HL-60 (cell line): ENCODE measurements at regions not wholly inside any gene's neighbourhood (a gene's known extent, or its start where the extent isn't known, plus 50 kb on each side); places are given as distances from the start of the nearest gene placed in this dataset.
A peak's percentile ranks its signal among the peaks of the same experiment; 100 is the strongest.

Experiments
- DNase-seq, 2 experiments: peaks; one replicate each; pipeline ENCODE4 v3.0.0-alpha.2; 2010 to 2020; ENCODE audit warnings: low read depth in 1 of 2, low spot score in 1 of 2
- H3K27ac ChIP-seq: fragments of 250-450 bp; sonication (Bioruptor Pico); replicated peaks from 2 replicates; pipeline ENCODE4 v1.5.1; 2020; ENCODE audit warnings: mild to moderate bottlenecking, moderate library complexity
- H3K27me3 ChIP-seq: fragments of 250-450 bp; sonication (Bioruptor Pico); 2 replicates; pipeline ENCODE4 v1.5.1; 2021; ENCODE audit warnings: mild to moderate bottlenecking, moderate library complexity; ENCODE audit not compliant: insufficient read depth, poor library complexity, severe bottlenecking
- H3K4me3 ChIP-seq: replicated peaks from 2 replicates; pipeline ENCODE4 v1.5.1; 2011; ENCODE audit warnings: mild to moderate bottlenecking, control low read depth, low read length; ENCODE audit not compliant: insufficient read depth
- GABPA ChIP-seq: IDR thresholded peaks from 2 replicates; pipeline ENCODE4 v1.6.1; 2012; ENCODE audit warnings: low read depth
- POLR2AphosphoS5 ChIP-seq: IDR thresholded peaks from 2 replicates; pipeline ENCODE4 v1.6.1; 2012; ENCODE audit warnings: low read depth
- SPI1 ChIP-seq: IDR thresholded peaks from 2 replicates; pipeline ENCODE4 v1.6.1; 2012; ENCODE audit warnings: low read depth, mild to moderate bottlenecking, borderline replicate concordance
- TF ChIP-seq, protein P1 (sequence below): IDR thresholded peaks from 2 replicates; pipeline ENCODE4 v1.6.1; 2012; ENCODE audit warnings: low read depth; ENCODE audit not compliant: insufficient replicate concordance
- TF ChIP-seq, protein P2 (sequence below): IDR thresholded peaks from one replicate; pipeline ENCODE4 v1.5.1; 2011; ENCODE audit warnings: low read length, control low read depth, inconsistent platforms; ENCODE audit not compliant: insufficient read depth

GRCh38 chr7:106417273-106417902 is 132.6 kb upstream of the NAMPT start:
- no peak overlapping the region for H3K4me3 ChIP-seq
- TF ChIP-seq SPI1 = no peak
- TF ChIP-seq, protein P1, sequence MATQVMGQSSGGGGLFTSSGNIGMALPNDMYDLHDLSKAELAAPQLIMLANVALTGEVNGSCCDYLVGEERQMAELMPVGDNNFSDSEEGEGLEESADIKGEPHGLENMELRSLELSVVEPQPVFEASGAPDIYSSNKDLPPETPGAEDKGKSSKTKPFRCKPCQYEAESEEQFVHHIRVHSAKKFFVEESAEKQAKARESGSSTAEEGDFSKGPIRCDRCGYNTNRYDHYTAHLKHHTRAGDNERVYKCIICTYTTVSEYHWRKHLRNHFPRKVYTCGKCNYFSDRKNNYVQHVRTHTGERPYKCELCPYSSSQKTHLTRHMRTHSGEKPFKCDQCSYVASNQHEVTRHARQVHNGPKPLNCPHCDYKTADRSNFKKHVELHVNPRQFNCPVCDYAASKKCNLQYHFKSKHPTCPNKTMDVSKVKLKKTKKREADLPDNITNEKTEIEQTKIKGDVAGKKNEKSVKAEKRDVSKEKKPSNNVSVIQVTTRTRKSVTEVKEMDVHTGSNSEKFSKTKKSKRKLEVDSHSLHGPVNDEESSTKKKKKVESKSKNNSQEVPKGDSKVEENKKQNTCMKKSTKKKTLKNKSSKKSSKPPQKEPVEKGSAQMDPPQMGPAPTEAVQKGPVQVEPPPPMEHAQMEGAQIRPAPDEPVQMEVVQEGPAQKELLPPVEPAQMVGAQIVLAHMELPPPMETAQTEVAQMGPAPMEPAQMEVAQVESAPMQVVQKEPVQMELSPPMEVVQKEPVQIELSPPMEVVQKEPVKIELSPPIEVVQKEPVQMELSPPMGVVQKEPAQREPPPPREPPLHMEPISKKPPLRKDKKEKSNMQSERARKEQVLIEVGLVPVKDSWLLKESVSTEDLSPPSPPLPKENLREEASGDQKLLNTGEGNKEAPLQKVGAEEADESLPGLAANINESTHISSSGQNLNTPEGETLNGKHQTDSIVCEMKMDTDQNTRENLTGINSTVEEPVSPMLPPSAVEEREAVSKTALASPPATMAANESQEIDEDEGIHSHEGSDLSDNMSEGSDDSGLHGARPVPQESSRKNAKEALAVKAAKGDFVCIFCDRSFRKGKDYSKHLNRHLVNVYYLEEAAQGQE = no peak
- TF ChIP-seq, protein P2, sequence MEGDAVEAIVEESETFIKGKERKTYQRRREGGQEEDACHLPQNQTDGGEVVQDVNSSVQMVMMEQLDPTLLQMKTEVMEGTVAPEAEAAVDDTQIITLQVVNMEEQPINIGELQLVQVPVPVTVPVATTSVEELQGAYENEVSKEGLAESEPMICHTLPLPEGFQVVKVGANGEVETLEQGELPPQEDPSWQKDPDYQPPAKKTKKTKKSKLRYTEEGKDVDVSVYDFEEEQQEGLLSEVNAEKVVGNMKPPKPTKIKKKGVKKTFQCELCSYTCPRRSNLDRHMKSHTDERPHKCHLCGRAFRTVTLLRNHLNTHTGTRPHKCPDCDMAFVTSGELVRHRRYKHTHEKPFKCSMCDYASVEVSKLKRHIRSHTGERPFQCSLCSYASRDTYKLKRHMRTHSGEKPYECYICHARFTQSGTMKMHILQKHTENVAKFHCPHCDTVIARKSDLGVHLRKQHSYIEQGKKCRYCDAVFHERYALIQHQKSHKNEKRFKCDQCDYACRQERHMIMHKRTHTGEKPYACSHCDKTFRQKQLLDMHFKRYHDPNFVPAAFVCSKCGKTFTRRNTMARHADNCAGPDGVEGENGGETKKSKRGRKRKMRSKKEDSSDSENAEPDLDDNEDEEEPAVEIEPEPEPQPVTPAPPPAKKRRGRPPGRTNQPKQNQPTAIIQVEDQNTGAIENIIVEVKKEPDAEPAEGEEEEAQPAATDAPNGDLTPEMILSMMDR = no peak
- TF ChIP-seq POLR2AphosphoS5 = no peak
- no peak for TF ChIP-seq GABPA
- peak overlapping the region; percentile 72 for H3K27ac ChIP-seq
- H3K27me3 ChIP-seq = no peaks in the 10 kb centered on the region
- DNase-seq = no peak

DNA sequence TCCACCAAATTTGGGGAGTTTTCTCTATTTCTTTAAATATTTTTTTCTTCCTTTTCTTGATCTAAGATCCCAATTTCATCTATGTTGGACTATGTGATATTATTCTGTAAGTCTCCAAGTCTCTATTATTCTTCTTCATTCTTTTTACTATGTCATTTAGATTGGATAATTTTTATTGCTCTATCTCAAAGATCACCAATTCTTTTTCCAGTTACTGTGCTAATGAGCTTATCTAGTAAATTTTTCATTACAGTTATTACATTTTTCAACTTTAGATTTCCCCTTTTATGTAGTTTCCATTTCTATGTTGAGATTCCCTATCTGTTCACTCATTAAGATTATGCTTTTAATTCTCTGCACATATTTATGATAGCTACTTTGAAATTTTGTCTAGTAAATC is 131.6 kb upstream of the NAMPT start:
- TF ChIP-seq, protein P1 = no peak
- TF ChIP-seq, protein P2 = no peak
- TF ChIP-seq SPI1 = no peak
- no peak for TF ChIP-seq GABPA
- no peak for TF ChIP-seq POLR2AphosphoS5
- H3K4me3 ChIP-seq = no peak overlapping the region
- H3K27ac ChIP-seq = no peak overlapping the region
- H3K27me3 ChIP-seq = no peaks in the 10 kb centered on the region
- no peak for DNase-seq

DNA sequence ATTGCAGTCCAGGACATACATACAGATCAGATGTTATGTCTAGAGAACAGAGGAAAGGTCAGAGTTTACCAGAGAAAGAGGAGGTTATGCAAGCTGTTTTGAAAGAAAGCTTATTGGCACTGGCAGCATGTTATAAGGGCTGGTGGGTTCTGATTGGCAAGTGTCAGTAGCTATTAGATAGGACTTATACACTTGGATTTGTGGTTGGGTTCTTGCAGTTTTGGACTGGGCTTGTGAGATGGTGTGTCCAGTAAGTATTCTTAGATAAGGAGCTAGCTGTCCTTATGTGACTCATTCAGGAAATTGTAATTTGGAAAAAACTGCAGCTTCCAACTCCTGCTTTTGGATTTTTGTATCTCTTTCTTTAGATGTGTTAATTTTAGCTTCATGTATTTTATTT is 130.7 kb upstream of the NAMPT start:
- no peak for DNase-seq
- TF ChIP-seq SPI1 (no peak), GABPA (no peak), POLR2AphosphoS5 (no peak)
- TF ChIP-seq, protein P1 = no peak
- TF ChIP-seq, protein P2 = no peak
- no peak overlapping the region for H3K4me3 ChIP-seq
- H3K27ac ChIP-seq = no peak overlapping the region
- no peaks in the 10 kb centered on the region for H3K27me3 ChIP-seq
